NCI-H2227 (cell line): ENCODE measurements at regions not wholly inside any gene's neighbourhood (a gene's known extent, or its start where the extent isn't known, plus 50 kb on each side); places are given as distances from the start of the nearest gene placed in this dataset.

Experiments
- DNase-seq: peaks from one replicate; lab custom pipeline; 2025; ENCODE audit not compliant: unreplicated experiment; lab: John Stamatoyannopoulos, UW

DNA sequence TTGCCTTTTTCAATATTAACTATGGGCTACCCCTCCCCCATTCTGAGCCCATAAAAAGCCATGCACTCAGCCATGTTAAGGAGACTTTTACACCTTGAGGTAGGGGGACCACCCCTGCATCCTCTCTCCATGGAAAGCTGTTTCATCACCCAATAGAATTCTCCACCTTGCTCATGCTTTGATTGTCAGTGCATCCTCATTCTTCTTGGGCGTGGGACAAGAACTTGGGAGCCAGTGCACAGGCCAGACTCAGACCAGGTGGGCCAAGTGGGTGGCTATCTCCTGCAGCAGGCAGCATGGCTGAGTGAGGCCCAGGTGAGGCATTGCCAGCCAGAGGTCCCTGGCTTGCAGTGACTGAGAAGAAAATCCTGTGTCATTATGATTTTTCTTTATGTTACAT is 357.4 kb upstream of the CDIN1 start:
- no peak for DNase-seq

GRCh38 chr15:36230776-36231175 is 348.6 kb upstream of the CDIN1 start:
- DNase-seq = no peak

- DNase-seq = no peak
These were observed 346.9 kb upstream of the CDIN1 start for GRCh38 chr15:36232491-36232890.

GRCh38 chr15:36234743-36235142 is 344.7 kb upstream of the CDIN1 start:
- no peak for DNase-seq

DNA sequence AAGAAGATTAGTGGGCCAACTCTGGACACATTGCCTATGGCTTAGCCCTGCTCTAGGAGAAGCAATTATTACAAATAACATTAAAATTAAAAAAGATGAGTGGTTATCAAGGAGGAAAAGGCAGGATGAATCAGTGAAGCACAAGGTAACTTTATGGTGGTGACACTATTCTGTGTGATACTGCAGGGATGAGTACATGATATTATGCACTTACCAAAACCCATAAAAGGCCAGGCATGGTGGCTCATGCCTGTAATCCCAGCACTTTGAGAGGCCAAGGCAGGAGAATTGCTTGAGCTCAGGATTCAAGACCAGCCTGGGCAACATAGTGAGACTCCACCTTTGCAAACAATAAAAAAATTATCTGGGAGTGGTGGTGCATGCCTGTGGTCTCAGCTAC is 344.3 kb upstream of the CDIN1 start:
- no peak for DNase-seq

- no peak for DNase-seq
These were observed 339.9 kb upstream of the CDIN1 start for GRCh38 chr15:36239509-36239908.

GRCh38 chr15:36251450-36251849 is 328.0 kb upstream of the CDIN1 start:
- DNase-seq = no peak

- DNase-seq = no peak
These were observed 327.2 kb upstream of the CDIN1 start for GRCh38 chr15:36252146-36252711.

- DNase-seq = no peak
These were observed 325.0 kb upstream of the CDIN1 start for GRCh38 chr15:36254426-36254825.

DNA sequence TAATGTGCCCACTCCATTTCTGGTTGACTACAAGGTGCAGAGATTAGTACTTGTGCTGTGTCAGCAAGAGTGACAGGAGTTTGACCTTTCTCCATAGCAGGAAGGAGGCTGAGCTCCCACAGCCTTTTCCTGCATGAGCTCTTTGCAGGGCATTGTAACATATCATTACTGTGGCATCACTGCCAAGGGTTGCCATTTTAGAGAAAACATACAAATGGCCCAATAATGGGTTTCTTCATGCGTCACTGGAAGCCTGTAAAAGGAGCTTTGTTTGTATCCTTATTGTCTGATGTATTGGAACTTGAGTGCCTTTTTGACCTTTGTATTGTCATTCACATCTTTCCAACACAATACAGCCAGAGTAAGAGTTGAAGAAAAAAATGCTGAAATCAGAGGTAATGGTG is 323.0 kb upstream of the CDIN1 start:
- DNase-seq = peak; percentile 83

DNA sequence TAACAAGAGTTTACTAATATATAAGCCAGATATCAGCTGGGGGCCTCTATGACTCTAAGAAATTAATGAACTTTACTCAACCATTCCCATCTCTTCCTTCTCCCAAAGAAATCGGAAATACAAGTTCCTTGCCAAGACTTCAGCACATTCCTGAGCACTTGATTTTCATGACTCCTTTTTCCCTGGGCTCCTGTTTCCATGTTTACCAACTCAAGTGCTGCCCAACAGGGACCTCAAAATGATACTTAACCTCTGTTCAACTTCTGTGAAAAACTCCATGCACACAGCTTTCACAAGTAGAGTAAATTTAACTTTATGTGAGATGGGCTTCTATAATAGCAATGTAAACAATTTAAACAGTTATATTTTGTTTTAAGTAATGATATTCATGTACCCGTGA is 315.8 kb upstream of the CDIN1 start:
- peak; percentile 23 for DNase-seq

GRCh38 chr15:36265422-36265821 is 314.0 kb upstream of the CDIN1 start:
- no peak for DNase-seq

- no peak for DNase-seq
These were observed 308.4 kb upstream of the CDIN1 start for GRCh38 chr15:36271048-36271447.

DNA sequence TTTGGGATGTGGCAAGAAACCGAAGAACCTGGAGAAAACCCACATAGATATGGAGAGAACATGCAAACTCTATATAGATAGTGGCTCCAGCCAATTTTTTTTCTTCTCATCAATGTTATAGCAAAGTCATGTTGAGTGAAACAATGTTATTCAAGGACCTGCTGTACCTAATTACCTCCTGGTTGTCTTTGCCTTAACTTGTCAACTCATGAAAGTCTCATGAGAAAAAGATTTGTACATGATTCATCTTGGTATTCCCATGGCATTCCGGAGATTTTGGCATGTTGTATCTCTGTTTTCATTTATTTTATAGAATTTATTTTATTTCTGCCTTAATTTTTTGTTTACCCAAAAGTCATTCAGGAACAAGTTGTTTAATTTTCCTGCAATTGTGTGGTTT is 303.8 kb upstream of the CDIN1 start:
- DNase-seq = no peak

- DNase-seq = no peak
These were observed 301.2 kb upstream of the CDIN1 start for GRCh38 chr15:36278219-36278618.

DNA sequence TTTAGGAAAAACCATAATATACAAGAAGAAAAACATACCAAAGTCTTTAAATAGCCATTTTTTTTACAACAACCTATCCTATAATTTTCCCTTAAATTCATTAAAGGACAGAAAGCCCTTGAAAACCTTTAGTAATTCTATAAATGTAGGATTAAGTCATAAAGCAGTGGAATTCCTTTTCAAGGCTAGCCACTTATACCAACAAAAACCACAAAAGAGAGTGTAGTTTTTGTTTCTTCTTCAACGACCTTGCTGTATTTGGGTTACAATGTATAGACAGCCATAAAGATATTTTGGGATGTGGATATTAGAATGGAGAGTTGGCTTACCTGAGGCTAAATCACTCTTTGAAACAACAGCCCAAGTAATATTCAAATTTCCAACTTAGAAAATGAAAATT is 296.6 kb upstream of the CDIN1 start:
- no peak for DNase-seq

DNA sequence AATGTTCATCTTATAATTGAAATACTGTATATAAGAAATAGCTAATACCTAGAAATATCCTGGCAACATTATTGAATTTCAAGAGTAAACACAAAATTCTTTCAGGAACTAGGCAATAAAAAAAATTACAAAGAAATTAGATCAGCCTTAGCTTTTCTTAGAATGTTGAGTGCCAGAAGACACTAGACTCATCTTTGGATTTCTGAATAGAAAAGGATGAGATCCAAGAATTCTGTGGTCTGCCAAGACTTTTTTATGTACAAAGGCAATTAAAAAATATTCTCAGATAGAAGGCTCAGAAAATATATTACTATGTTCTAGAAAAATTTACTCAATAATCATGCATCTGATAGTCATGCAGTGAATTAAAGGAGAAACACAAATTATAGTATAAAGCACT is 294.5 kb upstream of the CDIN1 start:
- DNase-seq = no peak

- DNase-seq = no peak
These were observed 287.9 kb upstream of the CDIN1 start for GRCh38 chr15:36291501-36291900.

- DNase-seq = peak; percentile 15
These were observed 285.1 kb upstream of the CDIN1 start for GRCh38 chr15:36294359-36294758.

- no peak for DNase-seq
These were observed 277.5 kb upstream of the CDIN1 start for GRCh38 chr15:36301947-36302346.

GRCh38 chr15:36313021-36313420 is 266.4 kb upstream of the CDIN1 start:
- no peak for DNase-seq

GRCh38 chr15:36313736-36314280 is 265.6 kb upstream of the CDIN1 start:
- no peak for DNase-seq

- DNase-seq = no peak
These were observed 263.8 kb upstream of the CDIN1 start for GRCh38 chr15:36315649-36316048.
